Stimulated activated CD4-positive, alpha-beta T cell treated with anti-CD3 and anti-CD28 coated beads, Interleukin-2, amount 100 ng/mL, for 48 hours (primary cell): ENCODE measurements at regions not wholly inside any gene's neighbourhood (a gene's known extent, or its start where the extent isn't known, plus 50 kb on each side); places are given as distances from the start of the nearest gene placed in this dataset.
"Not testable (repeated sequence)": the region's sequence is repeated elsewhere in the genome, so short reads cannot be mapped to it uniquely, and the experiment has no call there.

Source experiments
- DNase-seq, 2 donors: peaks; one replicate each; pipeline ENCODE4 v3.0.0-alpha.2; 2020

DNA sequence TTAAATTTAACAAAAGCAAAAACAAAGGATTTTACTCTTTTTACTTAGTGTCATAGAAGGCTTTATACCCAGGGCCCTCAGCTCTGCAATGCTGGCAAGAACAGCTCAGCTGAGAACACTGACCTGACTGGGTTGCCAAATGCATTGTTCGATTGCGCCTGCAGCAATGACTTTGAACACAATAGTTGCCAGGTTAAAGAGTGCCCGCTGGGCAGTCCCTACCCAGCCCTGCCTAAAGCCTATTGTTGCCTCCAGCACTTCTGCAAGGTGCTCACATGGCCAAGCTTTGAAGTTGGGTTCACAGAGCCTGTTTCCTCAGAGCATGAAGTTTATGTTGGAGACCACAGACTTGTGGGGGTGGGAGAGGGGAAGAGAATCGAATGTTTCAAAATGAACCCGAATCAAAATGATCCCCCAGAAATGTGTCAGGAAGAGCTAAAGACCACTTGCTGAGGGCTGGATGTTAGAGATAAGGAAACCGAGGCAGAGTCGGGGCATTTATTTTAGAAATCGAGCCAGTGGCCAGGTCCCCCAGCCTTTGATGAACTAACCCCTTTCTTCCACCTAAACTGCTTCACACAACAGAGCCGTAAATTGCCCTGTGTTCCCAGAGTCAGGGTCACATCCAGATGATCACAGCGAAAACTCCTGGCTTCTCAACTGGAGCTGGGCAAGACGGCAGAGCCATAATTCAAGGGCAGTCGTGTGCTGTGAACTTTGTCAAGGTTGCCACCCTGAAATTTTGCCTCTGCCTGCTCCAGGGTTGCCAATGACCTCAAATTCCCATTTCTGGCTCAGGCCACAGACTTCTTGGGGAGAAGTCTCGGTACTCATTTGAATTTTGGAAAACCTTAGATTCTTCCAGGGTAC lies 55.0 kb downstream of the FOXA2 start:
- no peak for DNase-seq

DNA sequence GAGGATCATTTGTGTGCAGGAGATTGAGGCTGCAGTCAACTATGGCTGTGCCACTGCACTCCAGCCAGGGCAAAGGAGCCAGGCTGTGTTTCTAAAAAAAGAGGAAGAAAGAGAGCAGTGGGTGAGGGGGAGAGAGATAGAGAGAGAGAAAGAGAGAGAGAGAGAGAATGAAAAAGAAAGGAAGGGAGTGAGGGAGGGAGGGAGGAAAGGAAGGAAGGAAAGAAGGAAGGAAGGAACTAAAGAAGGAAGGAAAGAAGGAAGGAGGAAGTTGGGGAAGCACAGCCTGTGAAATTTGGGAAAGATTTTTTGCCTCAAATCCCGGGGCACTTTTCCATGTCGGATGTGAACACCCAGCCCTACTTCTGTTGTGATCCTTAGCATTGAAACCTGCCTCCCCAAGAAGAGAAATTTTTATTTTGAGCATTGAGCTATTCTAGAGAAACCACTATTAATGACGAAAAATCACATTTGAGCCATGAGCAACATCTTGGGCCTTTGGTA lies 57.8 kb downstream of the FOXA2 start:
- no peak for DNase-seq

DNA sequence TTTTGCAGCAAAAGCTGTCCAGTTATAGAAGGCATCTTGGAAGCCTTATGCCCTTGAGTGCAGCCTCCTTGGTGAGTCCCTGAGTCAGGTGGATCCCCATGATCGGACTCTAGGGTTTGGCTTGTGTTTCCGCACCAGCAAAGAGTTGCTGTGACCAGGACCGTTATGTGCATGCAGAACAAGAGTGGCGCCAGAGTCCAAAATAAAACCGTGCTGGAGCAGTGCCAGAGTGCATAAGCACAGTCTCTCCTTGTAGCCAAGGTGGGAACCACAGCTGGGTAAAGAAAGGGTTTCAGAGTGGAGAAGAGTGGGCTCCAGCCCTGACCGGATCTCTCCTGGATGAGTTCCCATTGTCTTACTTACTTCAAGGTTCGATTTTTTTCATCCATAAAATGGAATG lies 58.6 kb downstream of the FOXA2 start:
- no peak for DNase-seq

DNA sequence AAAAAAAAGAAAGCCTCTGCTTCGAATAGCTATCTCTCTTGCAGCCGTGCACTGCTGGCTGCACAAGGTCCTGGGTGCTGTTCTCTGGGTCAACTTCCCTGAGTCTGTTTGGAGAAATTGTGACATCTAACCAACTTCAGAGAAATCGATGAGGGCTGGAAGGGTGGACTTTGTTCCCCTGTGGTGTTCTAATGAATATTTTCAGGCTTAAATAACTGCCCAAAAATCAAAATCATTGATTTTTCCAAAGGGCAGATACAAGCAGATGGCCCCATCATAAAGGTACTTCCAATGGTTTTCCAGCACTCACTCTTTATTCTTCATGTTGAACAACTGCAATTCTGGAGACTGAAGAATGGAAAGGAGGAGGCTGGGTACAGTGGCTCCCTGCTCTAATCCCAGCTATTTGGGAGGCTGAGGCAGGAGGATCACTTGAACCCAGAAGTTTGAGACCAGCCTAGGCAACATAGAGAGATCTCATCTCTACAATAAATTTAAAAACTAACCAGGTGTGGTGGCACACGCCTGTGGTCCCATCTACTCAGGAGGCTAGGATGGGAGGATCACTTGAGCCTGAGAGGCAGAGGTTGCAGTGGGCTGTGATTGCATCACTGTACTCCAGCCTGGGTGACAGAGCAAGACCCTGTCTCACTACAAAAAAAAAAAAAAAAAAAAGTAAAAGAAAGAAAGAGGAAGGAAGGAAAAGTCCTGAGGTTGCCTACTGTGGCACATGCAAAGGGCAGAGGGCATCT lies 59.1 kb downstream of the FOXA2 start:
- no peak for DNase-seq

DNA sequence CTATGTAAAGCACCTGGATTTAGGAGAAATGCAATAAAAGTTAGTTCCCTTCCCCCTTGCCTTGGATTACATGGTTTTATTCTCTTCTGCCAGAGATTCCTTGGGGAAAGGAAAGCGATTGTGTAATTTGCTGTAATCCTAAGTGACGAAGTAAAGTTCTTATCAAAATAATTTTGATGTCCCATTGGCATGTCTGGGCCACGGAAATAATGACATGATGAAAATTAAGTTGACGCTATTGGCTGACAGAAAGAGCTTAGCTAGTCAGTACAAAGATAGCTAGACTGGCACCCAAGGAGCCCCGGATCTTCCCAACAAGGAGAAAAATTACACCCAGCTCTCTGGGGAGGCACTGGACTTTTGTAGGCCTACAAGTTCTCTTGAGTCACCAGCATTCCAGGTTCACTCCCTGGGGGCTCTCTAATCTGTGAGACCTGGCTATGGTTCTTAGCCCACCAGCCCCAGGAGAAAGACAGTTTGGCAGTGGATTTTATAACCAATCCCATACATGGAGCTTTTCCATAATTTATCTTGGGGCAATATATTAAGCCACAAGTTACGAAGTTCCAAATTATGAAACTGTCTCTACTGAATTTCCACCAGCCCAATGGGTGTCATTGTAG lies 59.9 kb downstream of the FOXA2 start:
- no peak for DNase-seq

DNA sequence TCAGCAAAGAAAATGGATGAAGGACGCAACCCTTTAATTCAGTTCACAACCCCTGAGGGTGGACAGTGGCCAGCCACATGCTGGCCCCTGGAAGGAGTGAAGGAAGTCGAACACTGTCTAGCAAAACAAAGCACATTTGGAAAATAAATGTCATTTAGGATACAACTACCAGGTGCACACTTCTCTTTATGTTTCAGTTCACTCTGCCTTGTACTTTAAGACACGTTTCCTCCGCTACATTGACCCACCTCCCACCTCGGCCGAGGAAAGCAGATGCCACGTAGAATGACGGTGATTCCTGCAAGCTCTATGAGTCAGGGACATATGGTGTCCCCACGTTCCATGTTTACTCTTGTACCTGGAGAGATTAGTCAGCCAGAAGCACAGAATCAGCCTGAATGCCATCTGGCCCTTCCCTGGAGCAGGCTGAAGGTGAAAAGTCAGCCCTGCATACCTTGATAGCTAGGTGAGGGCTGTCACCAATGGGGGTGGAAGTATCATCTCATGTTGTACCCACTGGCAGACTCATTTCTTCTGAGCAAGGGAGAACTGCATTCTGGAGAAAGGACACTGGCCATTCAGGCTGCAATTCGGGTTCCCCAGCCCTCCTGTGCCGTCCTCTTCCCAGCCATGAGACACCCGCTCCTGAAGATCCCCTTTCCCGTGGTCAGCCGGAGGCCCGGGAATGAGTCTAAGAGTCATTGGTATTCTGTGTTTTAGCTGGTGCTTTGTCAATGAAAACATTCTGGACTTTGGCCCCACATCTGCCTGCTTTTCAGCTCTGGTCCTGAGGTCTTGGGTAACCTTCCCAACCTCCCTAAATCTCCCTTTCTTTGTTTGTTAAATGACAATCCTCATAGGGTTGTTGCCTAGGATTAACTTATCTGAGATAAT lies 60.6 kb downstream of the FOXA2 start:
- no peak for DNase-seq

DNA sequence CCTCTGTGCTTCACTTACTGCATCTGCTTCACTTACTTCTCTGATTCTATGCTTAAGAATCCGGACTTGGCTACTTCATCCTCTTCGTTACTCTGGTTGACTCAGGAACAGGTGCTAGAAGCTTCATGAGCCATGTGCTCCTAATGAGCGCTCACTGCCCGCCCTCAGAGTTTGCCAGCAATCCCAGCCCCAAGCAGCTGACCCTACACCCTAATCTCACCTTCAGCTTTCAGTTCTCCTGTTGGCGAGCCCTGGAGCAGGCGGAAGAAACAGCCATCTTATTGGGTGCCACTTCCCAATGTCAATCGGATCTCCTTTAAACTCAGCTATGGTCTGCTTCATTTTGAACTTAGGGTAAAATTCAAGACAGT lies 61.3 kb downstream of the FOXA2 start:
- DNase-seq: no peak

DNA sequence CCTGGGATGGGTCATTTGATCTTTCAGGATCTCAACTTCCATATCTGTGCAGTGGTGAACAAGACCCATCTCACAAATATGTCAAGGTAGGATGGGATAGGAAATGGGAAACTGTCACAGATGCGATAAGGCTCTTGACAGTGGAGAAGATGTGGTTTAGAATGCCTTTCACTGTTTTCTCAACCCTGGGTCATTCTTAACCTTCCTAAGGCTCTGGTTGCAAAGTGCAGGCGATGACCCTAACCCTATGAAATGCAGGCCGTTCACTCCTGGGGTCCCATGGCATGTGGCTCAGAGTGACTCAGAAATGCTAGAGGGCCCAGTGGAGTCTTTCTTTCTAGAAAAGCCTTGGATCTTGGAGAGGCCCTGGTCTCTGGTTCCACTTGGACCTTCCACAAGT lies 61.7 kb downstream of the FOXA2 start:
- DNase-seq: no peak

DNA sequence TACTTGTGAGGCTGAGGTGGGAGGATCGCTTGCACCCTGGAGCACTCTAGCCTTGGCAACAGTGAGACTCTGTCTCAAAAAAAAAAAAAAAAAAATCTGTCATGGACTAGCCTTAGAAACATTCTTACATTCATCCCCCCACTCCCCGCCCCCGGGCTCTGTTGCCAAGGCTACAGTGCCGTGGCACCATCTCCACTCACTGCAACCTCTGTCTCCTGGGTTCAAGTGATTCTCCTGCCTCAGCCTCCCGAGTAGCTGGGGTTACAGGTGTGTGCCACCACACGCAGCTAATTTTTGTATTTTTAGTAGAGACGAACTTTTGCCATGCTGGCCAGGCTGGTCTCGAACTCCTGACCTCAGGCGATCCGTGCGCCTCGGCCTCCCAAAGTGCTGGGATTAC lies 62.4 kb downstream of the FOXA2 start:
- DNase-seq: not testable (repeated sequence)

DNA sequence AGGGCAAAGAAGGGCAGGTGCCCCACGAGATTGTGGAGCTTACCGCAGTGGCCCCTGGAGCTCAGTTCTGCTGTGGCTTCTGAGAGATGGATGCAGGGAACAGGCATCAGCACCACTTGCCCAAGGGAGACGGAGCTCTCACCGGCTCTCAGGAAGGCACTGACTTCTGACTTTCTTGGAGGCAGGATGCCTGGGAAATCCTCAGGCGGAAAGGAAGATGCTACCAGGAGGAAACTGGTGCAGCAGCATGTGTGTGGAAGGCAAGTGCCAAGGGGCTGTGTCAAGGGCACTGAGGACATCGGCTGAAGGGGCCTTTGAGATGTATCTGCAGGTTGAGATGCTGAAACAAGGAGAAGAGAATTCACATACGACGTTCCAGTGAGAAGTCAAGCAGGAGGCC lies 64.0 kb downstream of the FOXA2 start:
- no peak for DNase-seq

DNA sequence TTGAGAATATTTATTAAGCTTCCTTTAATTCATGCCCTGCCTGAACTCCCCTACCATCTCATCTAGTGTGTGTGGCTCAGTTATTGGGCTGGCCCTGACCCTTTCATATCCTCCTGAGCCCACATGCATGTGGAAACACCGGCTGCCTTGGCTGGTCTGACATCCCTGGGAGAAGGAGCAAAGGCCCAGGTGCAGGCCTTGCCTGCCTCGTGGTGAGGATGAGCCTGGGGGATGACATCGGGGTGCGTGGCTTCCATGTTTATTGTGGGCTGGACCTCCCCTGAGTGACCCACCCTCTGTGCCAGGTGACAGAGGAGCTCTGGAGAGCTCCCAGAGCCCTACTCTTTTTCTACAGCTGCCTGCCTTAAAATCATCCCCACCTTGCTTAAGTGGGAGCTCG lies 69.1 kb downstream of the FOXA2 start:
- no peak for DNase-seq

DNA sequence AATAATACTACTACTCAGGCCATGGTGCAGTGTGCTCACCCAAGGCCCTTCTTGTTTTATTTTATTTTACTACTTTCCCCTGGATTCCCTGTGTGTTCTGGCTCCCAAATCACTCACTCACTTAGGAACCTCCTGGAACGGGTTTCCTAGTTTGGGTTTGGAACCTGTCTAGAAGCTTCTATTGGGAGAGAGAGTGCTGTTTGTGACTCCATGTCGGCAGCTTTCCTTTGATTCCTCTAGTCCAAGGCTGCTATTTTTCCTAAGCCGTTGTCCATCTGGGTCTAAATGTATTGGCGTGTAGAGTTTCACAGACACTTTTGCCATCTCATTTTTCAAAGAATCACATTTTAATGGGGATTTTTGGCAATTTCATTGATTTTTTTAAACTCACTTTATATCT lies 70.8 kb downstream of the FOXA2 start:
- no peak for DNase-seq

DNA sequence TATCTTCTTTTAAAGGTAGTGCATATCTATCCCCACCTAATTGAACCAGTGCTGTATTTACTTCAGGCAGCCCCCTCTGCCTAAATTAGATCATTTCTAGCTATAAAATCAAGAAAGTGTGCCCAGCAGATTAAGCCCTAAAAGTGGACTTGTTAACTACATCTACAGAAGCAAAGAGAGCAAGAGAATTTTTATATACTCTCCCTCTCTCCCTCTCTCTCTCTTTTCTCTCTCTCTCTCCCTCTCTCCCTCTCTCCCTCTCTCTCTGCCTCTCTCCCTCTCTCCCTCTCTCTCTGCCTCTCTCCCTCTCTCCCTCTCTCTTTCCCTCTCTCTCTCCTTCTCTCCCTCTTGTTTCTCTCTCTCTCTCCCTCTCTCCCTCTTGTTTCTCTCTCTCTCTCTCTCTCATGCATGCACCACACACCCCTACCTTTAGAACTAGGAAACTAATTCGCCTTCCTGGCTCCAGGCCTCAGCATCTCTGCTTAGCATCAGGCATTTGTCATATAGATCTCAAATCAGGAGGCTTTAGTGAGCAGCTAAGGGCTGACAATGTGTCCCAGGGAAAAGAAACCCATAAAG lies 71.4 kb downstream of the FOXA2 start:
- no peak for DNase-seq

DNA sequence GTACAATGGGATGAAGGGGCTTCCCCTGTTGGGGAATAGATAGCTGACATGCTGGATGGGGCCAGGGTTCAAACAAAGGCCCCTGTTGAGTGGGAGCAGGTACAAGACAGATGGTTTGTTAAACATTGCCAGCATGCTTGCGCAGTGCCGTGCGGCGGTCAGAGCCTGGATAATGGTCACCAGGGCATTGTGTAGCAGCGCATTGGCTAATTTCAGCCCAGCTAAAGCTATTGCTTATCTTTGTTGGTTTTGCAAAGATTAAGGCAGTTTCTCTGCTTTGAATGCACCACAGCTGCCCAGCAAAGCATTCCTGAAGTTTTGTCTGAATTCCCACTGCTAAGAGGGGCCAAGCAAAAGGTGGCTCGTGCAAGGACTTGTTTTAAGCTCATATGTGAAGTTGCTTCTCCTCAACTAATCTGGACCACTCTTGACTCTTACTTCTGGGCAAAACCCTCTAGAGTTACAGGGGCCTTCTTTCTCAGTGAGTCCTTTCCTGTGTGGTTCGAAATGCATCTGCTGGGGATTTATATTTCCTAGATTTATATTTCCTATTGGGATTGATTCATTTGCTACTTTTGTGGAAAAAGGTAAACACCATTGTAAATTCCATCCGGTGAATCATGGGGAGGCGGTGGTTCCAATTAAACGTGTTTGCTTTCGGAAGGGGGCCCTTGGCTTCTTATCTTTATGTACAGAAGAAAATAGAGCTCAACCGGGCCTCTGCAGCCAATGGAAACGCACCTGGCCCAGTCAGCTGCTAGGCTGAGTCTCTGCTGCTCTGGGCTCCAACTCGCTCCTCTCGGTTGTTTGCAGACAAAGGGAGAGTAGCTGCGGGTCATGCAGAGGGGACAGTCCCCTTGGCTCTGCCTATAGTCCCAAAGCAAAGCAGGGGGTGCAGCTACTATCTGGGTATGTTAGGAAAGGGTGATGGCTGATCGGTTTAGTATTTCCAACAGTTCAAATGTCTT lies 72.1 kb downstream of the FOXA2 start:
- DNase-seq: no peak

DNA sequence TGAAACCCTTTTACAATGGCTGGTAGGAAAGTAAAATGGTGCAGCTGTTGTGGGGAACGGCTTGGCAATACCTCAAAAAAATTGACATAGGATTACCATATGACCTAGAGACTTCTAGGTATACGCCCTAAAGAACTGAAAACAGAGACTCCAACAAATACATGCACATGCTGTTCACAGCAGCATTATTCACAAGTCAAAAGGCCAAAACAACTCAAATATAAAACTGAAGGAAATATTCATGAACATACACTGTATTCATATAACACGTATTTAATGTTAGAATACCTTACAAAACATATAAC lies 74.6 kb downstream of the FOXA2 start:
- DNase-seq: no peak

DNA sequence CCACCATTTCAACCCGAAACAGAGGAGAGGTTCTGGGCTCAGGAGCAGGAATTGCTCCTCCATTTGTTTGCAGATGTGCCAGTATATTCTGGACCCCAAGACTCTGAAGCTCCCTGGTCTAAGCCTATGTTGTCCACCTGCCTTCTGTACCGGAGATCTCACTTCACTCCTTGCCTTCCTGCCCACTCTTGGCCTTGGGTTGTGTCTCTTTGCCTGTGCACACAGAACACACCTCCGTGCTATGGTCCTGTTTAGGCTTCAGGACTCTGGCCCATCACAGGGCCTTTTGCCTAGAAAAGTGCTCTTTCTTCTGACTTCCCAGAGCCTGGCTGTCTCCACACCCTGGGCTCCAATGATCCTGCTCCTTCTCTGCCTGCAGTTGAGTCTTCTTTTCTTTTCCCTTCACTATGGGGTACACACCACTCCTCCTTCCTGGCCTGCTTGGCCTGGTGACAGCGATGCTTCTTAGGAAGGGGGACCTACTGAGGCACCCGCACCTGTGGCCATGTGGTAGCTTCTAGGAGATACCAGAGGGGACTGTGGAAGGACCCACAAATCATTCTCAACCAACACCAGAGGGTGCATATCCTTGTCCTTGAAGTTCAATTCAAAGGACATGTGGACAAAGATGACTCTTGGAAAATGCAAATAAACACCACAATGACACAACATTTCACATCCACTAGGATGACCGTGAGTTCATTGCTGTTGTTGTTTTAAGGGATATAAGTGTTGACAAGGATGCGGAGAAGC lies 75.1 kb downstream of the FOXA2 start:
- no peak for DNase-seq

DNA sequence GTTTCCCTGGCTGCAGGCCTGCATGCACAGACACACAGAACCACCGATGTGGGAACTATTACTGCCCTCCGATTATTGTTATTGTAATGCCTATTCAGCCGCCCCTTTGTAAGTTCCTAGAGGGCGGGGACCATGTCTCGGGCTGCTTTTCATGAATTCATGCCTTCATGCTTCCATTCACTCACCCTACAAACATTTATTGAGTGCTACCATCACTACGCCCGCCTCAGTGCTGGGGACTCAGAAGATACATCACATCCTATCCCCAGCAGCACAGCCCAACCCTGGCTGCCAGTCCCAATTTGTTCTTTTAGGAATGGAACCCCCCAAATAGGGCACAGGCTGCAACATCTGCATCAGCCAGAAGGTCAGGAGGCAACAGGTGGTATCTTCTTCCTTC lies 75.9 kb downstream of the FOXA2 start:
- no peak for DNase-seq

DNA sequence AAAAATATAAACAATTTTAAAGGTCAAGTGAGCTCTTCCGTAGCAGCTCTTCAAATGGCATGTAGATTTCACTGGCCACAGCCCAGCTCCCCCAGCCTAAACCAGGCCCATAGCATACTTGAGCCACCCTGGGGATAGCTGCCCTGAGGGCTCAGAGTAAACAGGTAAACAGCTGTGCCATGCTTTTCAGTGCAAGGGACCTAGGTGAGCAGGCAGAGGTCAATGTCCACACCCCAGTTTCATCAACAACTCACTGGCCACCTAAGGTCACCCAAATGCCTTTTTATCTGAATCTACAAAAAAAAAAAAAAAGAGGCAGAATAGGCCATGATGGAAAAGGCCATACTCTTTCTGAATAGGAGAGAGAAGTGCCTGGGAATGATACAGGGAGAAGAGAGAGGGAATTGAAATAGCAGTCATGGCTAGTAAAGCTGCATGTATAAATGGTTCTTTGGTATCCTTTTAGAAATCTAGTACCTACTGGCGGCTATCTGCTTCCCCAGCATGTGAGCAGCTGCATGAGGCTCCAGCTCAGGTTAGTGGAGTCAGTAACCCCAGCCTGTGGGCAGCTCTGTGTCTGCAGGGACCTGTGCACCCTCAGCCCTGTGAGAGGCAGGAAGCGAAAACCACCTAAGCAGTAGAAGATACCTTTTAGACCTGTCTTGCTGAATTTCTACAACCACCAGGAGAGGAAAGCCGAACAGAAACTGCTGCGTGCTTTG lies 77.0 kb downstream of the FOXA2 start:
- DNase-seq: no peak

DNA sequence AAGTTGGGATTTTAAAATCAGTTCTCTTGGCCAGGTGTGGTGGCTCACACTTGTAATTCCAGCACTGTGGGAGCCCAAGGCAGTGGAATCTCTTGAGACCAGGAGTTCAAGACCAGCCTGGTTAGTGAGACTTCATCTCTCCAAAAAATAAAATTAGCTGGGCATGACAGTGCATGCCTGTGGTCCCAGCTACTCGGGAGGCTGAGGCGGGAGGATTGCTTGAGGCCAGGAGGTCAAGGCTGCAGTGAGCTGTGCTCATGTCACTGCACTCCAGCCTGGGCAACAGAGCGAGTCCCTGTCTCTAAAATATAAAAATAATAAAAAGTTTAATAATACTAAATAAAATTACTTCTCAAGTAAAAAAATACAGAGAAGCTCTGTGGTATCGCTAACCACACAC lies 77.5 kb downstream of the FOXA2 start:
- DNase-seq: no peak

DNA sequence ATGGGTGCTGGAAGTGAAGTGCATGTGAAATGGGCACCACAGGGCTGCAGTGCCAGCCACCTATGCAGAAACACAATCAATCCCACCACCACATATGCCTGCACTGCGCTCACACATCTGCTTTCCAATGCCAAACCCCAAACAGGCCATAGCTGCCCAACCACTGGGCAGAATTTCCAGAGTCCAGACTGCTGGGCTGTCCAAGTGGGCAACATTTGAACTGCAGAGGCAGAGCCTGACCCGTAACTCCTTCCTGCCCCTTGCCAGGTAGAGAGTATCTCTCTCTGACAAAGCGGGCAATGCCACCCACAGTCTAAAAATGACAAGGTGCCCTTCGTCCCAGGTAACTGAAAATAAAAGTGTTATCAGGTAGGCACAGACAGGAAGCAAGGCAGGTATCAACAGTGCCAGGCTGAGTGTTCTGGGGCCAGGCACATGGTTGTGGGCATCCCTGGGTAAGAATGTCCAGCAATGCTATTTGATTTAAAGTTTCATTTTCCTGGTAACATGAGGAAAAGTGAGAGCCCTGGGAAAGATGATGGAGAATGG lies 79.5 kb downstream of the FOXA2 start:
- no peak for DNase-seq
